HepG2 (cell line): ENCODE measurements at regions not wholly inside any gene's neighbourhood (a gene's known extent, or its start where the extent isn't known, plus 50 kb on each side); places are given as distances from the start of the nearest gene placed in this dataset.

Experiments
- CTCF ChIP-seq: sonication (generic); formaldehyde crosslinking; IDR thresholded peaks from 2 replicates; pipeline ENCODE4 v1.5.0; 2020; ENCODE audit warnings: mild to moderate bottlenecking, missing genetic modification reagents, moderate library complexity
- EP300 ChIP-seq, 3 experiments: sonication (generic) in 1 of 3; formaldehyde crosslinking in 1 of 3; IDR thresholded peaks; 2 replicates each; pipeline versions ENCODE4 v1.5.1 to v1.6.1; 2011 to 2020; ENCODE audit warnings: low read depth in 2 of 3, low read length in 2 of 3, borderline replicate concordance in 1 of 3, improper control_type of control experiment in 1 of 3, mild to moderate bottlenecking in 1 of 3, missing genetic modification reagents in 1 of 3, moderate library complexity in 1 of 3
- JARID2 ChIP-seq: sonication (generic); formaldehyde crosslinking; IDR thresholded peaks from 2 replicates; pipeline ENCODE4 v1.8.1; 2023; ENCODE audit warnings: missing genetic modification reagents, inconsistent platforms; ENCODE audit not compliant: insufficient replicate concordance
- MYC ChIP-seq: sonication (generic); formaldehyde crosslinking; IDR thresholded peaks from 2 replicates; pipeline ENCODE4 v1.9.0; 2021; ENCODE audit warnings: missing genetic modification reagents, borderline replicate concordance
- TARDBP ChIP-seq: sonication (generic); formaldehyde crosslinking; IDR thresholded peaks from 2 replicates; pipeline ENCODE4 v1.8.0; 2022; ENCODE audit warnings: mild to moderate bottlenecking, missing genetic modification reagents

- TF ChIP-seq CTCF: no peak
- no peak for TF ChIP-seq EP300 (IDR thresholded peaks at IDR 0.05; ENCODE audit: low read depth in 2 of 2, low read length in 2 of 2)
- TF ChIP-seq EP300 (CRISPR knock-in tag; IDR thresholded peaks at IDR 0.05; ENCODE audit: borderline replicate concordance): no peak
- TF ChIP-seq MYC: no peak
- TF ChIP-seq TARDBP (CRISPR knock-in tag): no peak
- no peak for TF ChIP-seq JARID2 (CRISPR knock-in tag)
Observed at GRCh38 chr1:88472298-88472697, 211.8 kb upstream of the PKN2 start.
